HG02938 (cell line): ENCODE measurements at regions not wholly inside any gene's neighbourhood (a gene's known extent, or its start where the extent isn't known, plus 50 kb on each side); places are given as distances from the start of the nearest gene placed in this dataset.

Source experiments
- ATAC-seq: cut with Tn5 transposase; IDR thresholded peaks from one replicate; pipeline ENCODE4 v1.9.1; 2021; ENCODE audit warnings: mild to moderate bottlenecking, moderate library complexity; ENCODE audit not compliant: unreplicated experiment

GRCh38 chrX:42098900-42099299 lies 175.5 kb upstream of the CASK start:
- ATAC-seq: no peak

DNA sequence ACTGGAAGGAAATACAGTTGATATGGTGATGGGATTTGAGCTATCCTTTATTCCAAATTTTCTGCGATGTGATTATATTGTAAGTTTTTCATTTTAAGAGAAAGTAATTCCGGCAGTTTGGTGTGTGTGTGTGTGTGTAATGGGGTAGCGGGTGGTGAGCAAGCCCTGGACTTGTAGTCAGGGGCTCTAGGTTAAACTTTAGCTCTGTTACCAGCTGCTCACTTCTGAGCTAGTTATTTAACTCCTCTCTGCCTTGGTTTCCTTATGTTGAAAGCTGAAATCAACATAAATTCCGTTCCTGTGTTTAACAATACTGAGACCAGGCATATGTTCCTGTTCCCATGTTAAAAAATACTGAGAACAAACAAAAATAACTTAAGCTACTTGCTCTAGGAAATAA lies 174.1 kb upstream of the CASK start:
- ATAC-seq: no peak

DNA sequence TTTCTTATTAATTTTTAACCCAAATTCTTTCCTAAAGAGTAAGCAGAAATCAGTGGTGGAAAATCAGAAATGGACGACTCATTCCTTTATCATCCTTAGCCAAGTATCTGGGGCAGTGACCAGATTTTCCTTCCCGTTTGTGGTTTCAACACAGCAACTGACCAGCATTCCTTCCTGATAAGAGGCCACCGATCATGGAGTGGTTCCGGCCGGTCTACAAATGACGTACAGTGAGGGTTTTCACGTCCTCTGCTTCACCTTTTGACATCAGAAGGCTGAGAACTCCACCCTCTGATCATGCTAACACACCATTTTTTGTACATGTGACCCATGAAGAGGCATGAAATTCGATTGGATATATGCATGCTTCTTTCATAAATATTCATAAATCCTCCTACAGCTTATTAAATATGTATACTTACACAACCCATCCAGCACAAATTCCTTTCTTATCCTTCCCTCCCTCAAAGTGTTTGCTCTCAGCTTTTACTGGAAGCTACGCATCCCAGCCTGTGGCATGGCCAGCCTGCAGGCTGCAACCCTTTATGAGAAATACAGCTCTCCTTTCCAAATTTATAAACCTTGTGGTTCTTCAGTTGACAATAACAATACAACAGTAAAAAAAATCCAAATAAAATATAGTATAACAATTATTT lies 173.0 kb upstream of the CASK start:
- no peak for ATAC-seq

DNA sequence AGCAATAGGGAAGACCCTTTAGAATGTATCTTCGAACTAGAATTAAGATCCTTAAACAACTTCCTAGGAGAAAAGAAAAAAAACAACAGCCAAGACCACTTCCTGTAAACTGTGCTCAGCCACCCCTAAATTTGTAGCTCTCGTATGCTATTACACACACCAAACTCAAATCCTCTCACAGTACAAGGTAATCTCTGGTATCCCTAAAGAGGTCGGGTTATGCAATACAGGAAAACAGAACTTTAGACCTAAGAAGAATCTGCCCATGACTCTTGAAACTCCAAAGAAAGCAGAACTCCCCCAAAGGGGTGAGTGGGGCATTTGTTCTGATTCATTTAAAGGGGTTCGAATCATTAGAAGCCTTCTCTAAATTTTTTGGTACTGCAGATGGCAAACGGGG lies 170.9 kb upstream of the CASK start:
- no peak for ATAC-seq

DNA sequence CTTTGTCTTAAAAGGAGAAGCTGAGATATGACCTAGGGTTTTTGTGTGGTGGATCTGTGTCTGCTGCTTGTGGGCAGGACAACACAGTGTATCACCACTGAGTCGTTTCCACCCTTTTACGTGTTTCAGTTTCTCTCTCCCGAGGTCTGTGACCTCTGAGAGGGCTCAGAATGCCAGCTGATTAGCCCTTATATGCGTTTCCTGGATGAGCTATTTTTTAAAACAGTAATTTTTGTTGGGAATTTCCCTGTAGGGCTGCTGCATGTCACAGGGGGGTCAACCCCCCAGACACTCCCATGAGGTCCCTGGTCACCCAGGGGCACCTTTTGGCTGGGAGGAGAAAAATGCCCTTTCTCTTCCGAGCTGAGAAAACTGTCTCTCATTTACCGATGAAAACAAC lies 170.4 kb upstream of the CASK start:
- no peak for ATAC-seq

- no peak for ATAC-seq
Observed at GRCh38 chrX:42090395-42090794, 167.0 kb upstream of the CASK start.

- no peak for ATAC-seq
Observed at GRCh38 chrX:42089031-42089430, 165.7 kb upstream of the CASK start.

- ATAC-seq: no peak
Observed at GRCh38 chrX:42087960-42088359, 164.6 kb upstream of the CASK start.

- ATAC-seq: no peak
Observed at GRCh38 chrX:42085836-42086235, 162.5 kb upstream of the CASK start.

DNA sequence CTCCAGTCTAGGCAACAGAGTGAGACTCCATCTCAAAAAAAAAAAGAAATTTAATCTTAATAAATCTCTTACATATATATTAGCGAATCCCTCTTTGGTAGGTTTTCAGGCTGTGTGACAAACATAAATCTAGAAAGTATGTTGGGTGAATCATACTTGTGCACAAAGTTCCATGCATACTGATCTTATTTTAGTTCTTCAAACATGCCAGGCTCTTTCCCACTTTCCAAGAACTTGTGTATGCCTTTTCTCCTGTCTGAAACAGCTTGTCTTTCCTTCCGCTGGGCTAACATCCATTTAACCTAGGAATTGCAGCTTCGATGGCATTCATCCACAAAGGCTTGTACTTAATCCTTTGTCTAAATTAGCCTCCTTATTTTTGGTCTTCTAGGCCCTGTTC lies 156.6 kb upstream of the CASK start:
- ATAC-seq: no peak

GRCh38 chrX:42077675-42078074 lies 154.3 kb upstream of the CASK start:
- ATAC-seq: no peak

- ATAC-seq: no peak
Observed at GRCh38 chrX:42075032-42075431, 151.7 kb upstream of the CASK start.

- no peak for ATAC-seq
Observed at GRCh38 chrX:42073448-42073847, 150.1 kb upstream of the CASK start.

- no peak for ATAC-seq
Observed at GRCh38 chrX:42070866-42071265, 147.5 kb upstream of the CASK start.

DNA sequence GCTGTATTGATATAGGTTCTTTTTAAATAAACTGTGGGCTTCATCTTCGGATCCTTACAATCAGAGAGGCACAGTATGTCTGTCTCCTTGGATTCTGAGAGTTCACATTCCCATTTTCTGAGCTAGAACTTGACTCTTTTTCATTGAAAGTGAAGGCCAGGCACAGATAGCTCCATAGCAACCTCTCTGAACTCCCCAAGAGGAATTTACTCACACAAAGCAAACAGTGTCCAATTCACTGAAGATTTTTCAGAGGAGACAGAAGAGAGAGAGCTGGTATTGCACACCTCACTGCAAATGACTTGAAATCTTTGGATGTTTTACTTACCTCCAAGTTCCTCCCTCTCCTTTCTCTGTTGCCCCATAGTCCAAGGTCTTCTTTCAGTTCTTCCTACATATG lies 130.9 kb upstream of the CASK start:
- ATAC-seq: no peak

- ATAC-seq: no peak
Observed at GRCh38 chrX:42050345-42050744, 127.0 kb upstream of the CASK start.

DNA sequence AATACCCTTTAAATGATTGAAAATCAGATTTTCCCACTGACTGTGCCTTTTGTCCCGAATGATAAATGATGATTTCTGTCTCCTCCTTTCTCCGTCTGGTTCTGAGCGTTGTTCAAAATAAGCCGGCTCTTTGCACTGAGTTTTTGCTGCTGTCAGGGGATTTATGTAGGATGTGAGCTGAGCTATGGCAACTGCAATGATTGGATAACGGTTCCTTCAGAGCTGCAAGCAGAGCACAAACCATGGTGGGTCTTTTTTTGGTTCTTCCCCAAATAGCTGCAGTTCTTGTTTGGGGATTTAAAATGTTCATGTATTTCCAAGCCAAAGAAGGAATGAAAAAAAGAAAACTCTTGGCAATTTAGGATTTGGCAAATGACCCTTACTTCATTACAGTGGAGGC lies 124.5 kb upstream of the CASK start:
- no peak for ATAC-seq

GRCh38 chrX:42028109-42028508 lies 104.8 kb upstream of the CASK start:
- ATAC-seq: no peak

- ATAC-seq: no peak
Observed at GRCh38 chrX:42027367-42028000, 104.1 kb upstream of the CASK start.

- ATAC-seq: no peak
Observed at GRCh38 chrX:42025861-42026260, 102.5 kb upstream of the CASK start.

DNA sequence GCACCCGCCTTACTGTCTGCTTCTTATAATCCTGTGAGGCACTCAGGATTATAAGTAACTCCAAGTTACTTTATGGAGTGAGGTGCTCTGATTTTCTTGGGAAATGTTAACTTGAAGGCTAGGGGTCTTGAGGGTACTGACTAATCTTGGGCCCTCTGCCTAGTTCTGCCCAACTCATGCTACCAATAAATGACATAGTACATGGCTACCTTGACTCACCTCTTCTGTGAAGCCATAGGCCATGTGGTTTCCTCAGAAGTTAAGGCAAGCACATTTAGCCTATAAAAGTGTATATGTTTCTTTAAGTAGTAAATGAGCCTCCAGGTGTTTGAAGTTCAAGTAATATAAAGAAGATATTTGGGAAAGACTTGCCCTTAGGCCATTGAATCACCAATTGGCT lies 99.8 kb upstream of the CASK start:
- no peak for ATAC-seq

DNA sequence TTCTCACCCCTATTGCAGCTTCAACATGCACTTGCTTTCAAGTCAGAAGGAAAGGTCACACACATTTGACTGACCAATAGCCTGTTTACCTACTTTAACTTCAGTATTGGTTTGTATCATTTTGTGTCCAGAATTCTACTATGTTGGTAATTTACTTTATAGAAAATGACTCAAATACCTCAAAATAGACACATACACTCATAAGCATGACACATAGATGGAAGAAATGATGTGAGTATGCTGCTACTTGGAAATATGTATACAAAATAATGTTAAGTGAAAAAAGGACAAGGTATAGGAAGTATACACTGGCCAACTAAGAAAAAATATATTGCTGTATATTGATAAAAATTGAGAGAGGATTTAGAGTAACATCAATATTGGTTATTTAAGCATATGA lies 98.8 kb upstream of the CASK start:
- ATAC-seq: no peak

DNA sequence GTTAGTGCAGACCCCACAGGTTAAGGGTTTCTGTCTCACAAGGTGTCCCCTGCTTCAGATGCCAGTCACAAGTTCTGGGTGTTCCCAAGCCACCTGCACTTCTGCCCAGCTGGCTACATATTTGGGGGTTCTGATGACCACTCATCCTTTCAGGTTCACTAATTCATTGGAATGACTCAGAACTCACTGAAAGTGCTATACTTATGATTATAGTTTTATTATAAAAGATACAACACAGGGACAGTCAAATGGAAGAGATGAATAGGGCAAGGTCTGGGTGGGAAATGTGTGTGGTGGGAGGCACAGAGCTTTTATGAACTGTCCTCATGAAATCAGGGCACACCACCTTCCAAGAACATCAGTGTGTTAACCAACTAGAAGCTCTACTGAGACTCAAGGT lies 97.7 kb upstream of the CASK start:
- ATAC-seq: no peak
